ENCODE measurements at regions not wholly inside any gene's neighbourhood (a gene's known extent, or its start where the extent isn't known, plus 50 kb on each side); places are given as distances from the start of the nearest gene placed in this dataset.

GRCh38 chr6:50925548-50925947 lies 106.9 kb downstream of the TFAP2B start:
- no peak overlapping the region for H3K27ac ChIP-seq (ENCODE audit: low read depth)
- no peak overlapping the region for H3K4me3 ChIP-seq
- no peaks in the 10 kb centered on the region for H3F3A ChIP-seq (replicated peaks; ENCODE audit: low read depth)
- no peaks in the 10 kb centered on the region for H3K36me3 ChIP-seq (ENCODE audit: insufficient read depth)
- Mint-ChIP-seq H3K9me3 (peaks cover 20% of the 10 kb centered on the region), H3K36me3 (ENCODE audit: low read depth) (peaks cover 16% of the 10 kb centered on the region; the same call in 2 of the 3 replicates), H3K4me3 (no peak overlapping the region), H3K27ac (no peak overlapping the region), H3K27me3 (ENCODE audit: insufficient read depth, low read depth, poor library complexity) (no peaks in the 10 kb centered on the region), H3K4me1 (peaks cover 6% of the 10 kb centered on the region; the same call in 2 of the 3 replicates)
- H2AFZ ChIP-seq, result no peak overlapping the region
- H3K9me2 ChIP-seq (ENCODE audit: insufficient read depth), result no peaks in the 10 kb centered on the region; the same call in 1 of the 2 replicates
- H4K20me1 ChIP-seq (replicated peaks; ENCODE audit: insufficient read depth), result no peaks in the 10 kb centered on the region
- H3K27me3 ChIP-seq (ENCODE audit: insufficient read depth), result no peaks in the 10 kb centered on the region
- TF ChIP-seq ETS1 (IDR thresholded peaks at IDR 0.05) (no peak), REST (IDR thresholded peaks at IDR 0.05; ENCODE audit: unreplicated experiment) (no peak), CREB1 (CRISPR knock-in tag; IDR thresholded peaks at IDR 0.05; ENCODE audit: low read depth) (no peak), ZNF114 (CRISPR knock-in tag; IDR thresholded peaks at IDR 0.05) (no peak), STAT1 (IDR thresholded peaks at IDR 0.05; ENCODE audit: unreplicated experiment) (no peak)
- ATAC-seq (peak; percentile 33; the same call in 1 of the 3 replicates), DNase-seq (ENCODE audit: low spot score) (peak; percentile 11)
- no peak overlapping the region for H3K4me2 ChIP-seq
- H3K4me1 ChIP-seq (ENCODE audit: insufficient read depth), result peaks cover 4% of the 10 kb centered on the region; the same call in 1 of the 2 replicates
- no peaks in the 10 kb centered on the region for H3K79me2 ChIP-seq (replicated peaks; ENCODE audit: insufficient read depth)

DNA sequence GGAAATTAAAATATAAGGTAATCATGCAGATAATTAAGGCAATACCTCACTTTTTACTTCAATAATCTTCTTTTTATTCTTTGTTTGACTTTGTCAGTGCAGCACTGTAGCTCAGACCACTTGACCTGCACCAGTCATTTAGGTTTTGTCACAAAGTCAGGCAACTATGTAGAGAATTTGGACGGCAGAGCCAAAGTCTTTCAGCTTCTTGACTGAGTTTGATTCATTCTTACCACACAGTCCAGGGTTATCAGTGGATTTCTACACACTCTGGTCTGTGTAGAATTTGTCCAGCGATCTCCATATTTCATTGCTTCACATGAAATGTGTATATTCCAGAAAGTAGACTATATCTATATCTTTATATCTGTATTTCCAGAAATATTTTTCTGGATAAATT lies 107.3 kb downstream of the TFAP2B start:
- Histone ChIP-seq H3K27me3 (ENCODE audit: insufficient read depth) (no peaks in the 10 kb centered on the region), H2AFZ (no peak overlapping the region), H3K79me2 (replicated peaks; ENCODE audit: insufficient read depth) (no peaks in the 10 kb centered on the region), H3F3A (replicated peaks; ENCODE audit: low read depth) (no peaks in the 10 kb centered on the region), H3K4me1 (ENCODE audit: insufficient read depth) (peaks cover 4% of the 10 kb centered on the region; the same call in 1 of the 2 replicates), H3K27ac (ENCODE audit: low read depth) (no peak overlapping the region), H3K4me2 (no peak overlapping the region), H3K36me3 (ENCODE audit: insufficient read depth) (no peaks in the 10 kb centered on the region), H4K20me1 (replicated peaks; ENCODE audit: insufficient read depth) (no peaks in the 10 kb centered on the region), H3K9me2 (ENCODE audit: insufficient read depth) (no peaks in the 10 kb centered on the region; the same call in 1 of the 2 replicates), H3K4me3 (no peak overlapping the region)
- DNase-seq (ENCODE audit: low spot score), result no peak
- Mint-ChIP-seq H3K36me3 (ENCODE audit: low read depth) (peaks cover 12% of the 10 kb centered on the region; the same call in 2 of the 3 replicates), H3K27ac (no peak overlapping the region), H3K4me3 (no peak overlapping the region), H3K4me1 (peaks cover 6% of the 10 kb centered on the region; the same call in 2 of the 3 replicates), H3K9me3 (peaks cover 16% of the 10 kb centered on the region), H3K27me3 (ENCODE audit: insufficient read depth, low read depth, poor library complexity) (no peaks in the 10 kb centered on the region)
- no peak for ATAC-seq
- TF ChIP-seq ZNF331 (CRISPR knock-in tag; IDR thresholded peaks at IDR 0.05; ENCODE audit: low read depth), result no peak
- no peak for TF ChIP-seq CREB1 (CRISPR knock-in tag; IDR thresholded peaks at IDR 0.05; ENCODE audit: low read depth)
- TF ChIP-seq JUNB (IDR thresholded peaks at IDR 0.05; ENCODE audit: unreplicated experiment), result no peak
- no peak for TF ChIP-seq EZH2phosphoT487 (IDR thresholded peaks at IDR 0.05; ENCODE audit: unreplicated experiment)
- TF ChIP-seq REST (IDR thresholded peaks at IDR 0.05; ENCODE audit: unreplicated experiment), result no peak
- no peak for TF ChIP-seq POLR2AphosphoS5 (IDR thresholded peaks at IDR 0.05; ENCODE audit: low read depth)
